GM12875 (cell line): ENCODE measurements at regions not wholly inside any gene's neighbourhood (a gene's known extent, or its start where the extent isn't known, plus 50 kb on each side); places are given as distances from the start of the nearest gene placed in this dataset.

ENCODE experiments used
- H3K4me3 ChIP-seq: one replicate; pipeline ENCODE4 v1.5.1; 2011; ENCODE audit warnings: low read depth, low read length, control low read depth
- TF ChIP-seq, protein P1 (sequence below): IDR thresholded peaks from 2 replicates; pipeline ENCODE4 v1.5.1; 2011; ENCODE audit warnings: low read depth, mild to moderate bottlenecking, control low read depth, inconsistent platforms, low read length, moderate library complexity, borderline replicate concordance; ENCODE audit not compliant: insufficient read depth

DNA sequence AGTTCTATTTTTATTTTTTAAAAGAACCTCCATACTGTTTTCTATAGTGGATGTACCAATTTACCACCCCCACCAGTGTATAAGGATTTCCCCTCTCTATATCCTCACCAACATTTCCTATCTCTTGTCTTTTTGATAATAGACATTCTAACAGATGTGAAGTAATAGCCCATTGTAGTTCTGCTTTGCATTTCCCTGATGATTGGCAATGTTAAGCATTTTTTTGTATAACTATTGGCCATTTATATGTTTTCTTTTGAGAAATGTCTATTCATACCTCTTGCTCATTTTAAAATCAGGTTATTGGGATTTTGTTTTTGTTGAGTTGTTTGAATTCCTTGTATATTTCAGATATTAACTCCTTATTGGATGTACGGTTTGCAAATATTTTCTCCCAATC lies 251.1 kb upstream of the HTR2C start:
- TF ChIP-seq, protein P1, sequence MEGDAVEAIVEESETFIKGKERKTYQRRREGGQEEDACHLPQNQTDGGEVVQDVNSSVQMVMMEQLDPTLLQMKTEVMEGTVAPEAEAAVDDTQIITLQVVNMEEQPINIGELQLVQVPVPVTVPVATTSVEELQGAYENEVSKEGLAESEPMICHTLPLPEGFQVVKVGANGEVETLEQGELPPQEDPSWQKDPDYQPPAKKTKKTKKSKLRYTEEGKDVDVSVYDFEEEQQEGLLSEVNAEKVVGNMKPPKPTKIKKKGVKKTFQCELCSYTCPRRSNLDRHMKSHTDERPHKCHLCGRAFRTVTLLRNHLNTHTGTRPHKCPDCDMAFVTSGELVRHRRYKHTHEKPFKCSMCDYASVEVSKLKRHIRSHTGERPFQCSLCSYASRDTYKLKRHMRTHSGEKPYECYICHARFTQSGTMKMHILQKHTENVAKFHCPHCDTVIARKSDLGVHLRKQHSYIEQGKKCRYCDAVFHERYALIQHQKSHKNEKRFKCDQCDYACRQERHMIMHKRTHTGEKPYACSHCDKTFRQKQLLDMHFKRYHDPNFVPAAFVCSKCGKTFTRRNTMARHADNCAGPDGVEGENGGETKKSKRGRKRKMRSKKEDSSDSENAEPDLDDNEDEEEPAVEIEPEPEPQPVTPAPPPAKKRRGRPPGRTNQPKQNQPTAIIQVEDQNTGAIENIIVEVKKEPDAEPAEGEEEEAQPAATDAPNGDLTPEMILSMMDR, result no peak
- no peak overlapping the region for H3K4me3 ChIP-seq

DNA sequence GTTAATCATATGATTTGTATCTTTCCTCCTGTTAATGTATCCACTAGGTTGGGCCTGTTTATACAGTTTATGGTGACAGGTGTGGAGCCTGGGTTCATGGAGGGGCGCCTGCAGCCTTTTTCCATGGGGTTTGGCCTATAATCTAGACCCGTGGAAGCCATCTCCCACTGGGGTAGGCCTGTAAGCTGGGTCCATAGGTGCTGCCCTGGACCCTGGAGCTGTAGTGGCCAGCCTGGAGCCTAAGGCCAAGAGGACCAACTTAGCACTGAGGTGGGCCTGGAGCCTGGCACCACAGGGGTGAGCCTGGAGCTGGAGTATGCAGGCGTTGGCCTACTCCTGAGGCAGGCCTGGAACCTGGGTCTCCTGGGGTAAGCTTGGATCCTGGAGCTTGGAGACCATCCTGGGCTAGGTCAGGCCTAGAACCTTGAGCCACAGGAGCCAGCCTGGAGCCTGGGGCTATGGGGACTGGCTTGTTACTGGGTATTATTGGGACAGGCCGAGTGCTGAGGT lies 249.4 kb upstream of the HTR2C start:
- TF ChIP-seq, protein P1, result no peak
- no peak overlapping the region for H3K4me3 ChIP-seq

DNA sequence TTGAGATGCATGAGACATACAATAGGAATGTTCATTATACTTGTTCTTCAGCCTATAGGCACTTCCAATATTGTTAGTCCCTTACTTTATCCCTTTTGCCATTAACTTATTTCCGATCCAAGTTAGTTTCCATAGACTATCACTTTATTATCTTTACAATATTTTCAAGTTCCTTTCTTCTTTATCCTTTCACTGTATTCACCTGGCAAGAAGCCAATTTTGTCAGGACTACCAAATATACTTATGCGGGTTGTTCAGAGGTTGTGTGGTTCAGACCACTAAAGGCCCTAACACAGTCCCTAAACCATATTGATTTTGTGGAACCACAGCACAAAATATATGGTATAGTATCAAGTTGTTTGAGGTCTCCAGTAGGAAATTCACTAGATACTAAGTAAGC lies 245.0 kb upstream of the HTR2C start:
- TF ChIP-seq, protein P1, result no peak
- no peak overlapping the region for H3K4me3 ChIP-seq

DNA sequence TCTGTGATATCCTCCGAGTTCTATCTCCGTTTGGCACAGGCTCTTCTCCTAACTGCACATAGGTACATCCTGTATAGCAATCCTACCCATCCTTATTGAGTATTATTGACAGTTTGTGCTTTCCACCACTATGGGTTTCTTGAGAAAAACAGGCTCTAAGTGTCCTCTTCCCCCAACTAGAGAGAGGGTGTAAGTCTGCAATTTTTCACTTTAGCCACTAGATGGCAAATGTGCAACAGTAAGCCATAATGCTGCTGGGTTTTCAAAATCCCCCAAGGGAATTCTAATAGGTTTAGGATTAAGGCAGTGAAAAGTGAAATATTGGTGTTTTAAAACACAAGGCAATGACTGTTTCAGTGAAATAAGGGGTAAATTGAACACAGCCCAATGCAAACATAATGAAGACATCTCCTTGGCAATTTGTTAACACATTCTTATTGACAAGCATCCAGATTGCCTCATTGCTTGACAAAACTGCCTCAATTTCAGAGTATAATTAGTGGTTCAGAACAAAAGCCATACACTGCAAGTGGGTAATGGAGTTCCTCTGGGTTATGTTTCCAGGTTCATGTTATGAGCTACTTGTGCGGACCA lies 239.0 kb upstream of the HTR2C start:
- TF ChIP-seq, protein P1, result peak; percentile 72; the same call in 1 of the 2 replicates
- no peak overlapping the region for H3K4me3 ChIP-seq

DNA sequence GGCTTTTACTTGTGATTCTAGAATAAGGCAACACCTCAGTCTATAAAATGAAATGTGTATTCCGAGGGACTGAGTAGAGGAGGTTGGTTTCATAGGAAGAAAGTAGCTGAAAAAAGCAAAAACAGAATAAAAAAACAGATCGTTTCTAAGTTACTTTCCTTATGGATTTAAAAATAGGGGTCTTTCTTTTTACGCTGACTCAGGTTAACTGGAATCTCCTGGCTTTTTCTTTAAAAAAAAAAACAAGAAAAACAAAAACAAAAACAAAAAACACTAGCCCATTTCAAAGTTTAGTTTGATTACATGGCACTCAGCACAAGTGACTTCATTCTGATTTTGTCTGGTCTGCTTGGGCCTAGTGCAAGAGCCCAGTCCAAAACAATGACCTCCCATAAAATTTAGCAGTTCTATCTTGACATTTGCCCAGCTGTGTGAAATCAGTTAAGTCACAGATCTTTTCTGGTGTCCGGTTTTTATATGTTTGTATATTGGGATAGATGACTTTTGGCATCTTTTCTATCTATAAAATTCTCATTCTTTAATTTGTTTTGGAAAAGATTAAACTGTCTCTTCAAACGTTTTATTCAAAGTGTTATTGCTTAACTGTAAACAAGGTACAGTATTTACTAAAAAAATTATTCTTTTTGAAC lies 222.7 kb upstream of the HTR2C start:
- H3K4me3 ChIP-seq, result no peak overlapping the region
- TF ChIP-seq, protein P1, result no peak

DNA sequence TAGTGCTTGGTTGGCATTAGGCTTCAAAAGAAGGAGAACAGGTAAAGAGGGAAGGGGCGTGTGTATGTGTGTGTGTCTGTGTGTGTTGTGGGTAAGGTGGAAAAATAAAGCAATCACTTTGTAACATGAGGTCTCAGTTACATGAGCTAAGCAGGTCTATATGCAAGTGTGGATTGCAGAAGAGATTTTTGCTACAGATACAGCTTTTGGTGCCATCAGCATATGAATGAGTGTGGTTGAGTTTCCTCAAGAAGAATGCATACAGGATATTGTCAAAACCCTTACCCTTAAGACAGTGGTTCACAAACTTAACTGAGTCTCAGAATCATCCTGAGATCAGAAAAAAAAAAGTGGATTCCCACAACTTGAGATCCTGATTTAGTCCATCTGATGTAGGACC lies 220.5 kb upstream of the HTR2C start:
- TF ChIP-seq, protein P1, result no peak
- H3K4me3 ChIP-seq, result no peak overlapping the region
